Smooth muscle cell of the brain vasculature (primary cell): ENCODE measurements at regions not wholly inside any gene's neighbourhood (a gene's known extent, or its start where the extent isn't known, plus 50 kb on each side); places are given as distances from the start of the nearest gene placed in this dataset.

Source experiments
- DNase-seq: peaks from one replicate; pipeline ENCODE4 v3.0.0-alpha.2; 2012; ENCODE audit warnings: low read depth, low spot score

GRCh38 chr6:104095661-104096416 is 763.9 kb downstream of the HACE1 start:
- DNase-seq = no peak

DNA sequence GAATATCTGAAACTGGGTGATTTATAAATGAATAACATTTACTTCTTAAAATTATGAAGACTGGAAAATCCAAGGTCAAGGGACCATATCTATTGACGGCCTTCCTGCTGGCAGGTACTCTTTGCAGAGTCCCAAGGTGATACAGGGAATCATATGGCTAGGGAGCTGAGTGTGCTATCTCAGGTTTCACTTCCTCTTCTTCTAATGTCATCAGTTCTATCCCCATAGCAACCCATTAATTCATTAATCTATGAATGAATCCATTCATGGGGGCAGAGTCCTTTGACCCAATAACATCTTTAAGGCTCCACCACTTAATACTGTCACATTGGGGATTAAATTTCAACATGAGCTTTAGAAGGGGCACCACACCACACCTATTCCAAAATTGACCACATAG is 772.0 kb downstream of the HACE1 start:
- DNase-seq = no peak

DNA sequence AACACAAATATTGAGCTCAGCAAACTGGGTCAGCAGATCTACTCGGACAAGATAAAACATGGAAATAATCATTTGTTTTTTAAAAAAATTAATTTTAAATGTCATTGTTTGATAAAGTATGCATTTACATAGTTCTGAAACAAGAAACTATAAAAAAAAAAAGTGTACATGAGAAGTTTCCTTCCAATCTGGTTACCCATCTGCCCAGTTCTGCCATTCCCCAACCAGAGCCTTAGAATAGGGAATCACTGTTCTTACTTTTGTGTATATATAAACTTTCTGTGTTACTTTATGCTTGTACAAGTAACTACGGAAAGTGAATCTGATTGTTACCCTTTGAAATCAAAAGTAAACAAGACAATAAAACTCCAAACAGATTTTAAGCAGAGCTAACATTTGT is 791.4 kb downstream of the HACE1 start:
- no peak for DNase-seq

DNA sequence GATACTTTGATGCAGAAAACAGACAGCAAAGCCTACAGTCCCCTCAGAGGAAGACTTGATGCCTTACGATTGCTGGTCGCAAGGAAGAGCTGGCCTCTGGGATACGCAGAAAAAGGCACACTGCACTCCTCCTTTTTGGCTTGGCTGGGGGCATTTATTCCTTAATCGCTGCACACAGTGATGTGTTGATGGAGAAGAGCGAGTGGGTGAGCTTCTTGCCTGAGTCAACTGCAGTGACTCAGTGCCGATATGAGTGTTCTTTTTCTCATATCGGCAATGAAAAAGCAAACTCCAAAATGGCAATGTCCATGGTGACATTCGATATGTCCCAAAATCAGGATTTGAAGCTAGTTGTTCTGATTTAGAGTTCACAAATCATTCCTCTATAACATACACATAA is 794.8 kb downstream of the HACE1 start:
- no peak for DNase-seq

DNA sequence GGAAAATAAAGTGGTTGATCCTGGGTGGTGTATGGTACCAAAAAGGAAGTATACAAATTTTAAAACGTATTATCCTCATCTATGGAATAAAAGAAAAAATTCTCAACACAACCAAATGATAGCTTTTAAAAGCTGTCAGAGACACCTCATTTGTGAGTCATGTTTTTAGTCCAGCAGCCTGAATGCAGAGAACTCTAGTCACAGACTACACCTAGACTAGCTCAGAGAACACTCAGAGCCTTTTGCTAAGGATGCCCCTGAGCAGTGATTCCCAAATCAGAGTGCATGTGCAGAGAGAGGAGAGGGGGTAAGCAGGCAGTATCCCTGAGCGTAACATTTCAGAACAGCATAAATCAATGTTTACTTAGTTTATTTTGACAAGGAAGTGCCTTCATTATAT is 809.3 kb downstream of the HACE1 start:
- no peak for DNase-seq

- DNase-seq = no peak
Measured at GRCh38 chr6:104046426-104046825, 813.3 kb downstream of the HACE1 start.

GRCh38 chr6:104031346-104031745 is 828.4 kb downstream of the HACE1 start:
- no peak for DNase-seq

DNA sequence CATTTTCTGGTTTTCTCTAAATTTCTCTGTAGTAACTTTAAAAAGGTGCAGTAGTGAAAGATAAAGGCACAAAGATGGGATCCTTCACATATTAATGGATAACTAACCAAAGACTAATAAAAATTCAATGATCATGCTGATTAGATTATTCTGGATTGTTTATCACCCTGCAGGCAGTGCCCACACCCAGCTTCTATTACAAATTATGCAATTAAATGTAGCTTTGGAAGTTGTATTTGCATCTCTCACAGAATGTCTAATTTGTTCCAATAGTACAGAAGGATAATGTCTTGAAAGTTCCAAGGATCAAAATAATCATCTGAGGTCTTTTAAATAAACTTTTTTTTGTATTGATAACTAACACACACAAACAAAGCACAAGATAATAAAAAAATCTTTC is 837.6 kb downstream of the HACE1 start:
- no peak for DNase-seq

DNA sequence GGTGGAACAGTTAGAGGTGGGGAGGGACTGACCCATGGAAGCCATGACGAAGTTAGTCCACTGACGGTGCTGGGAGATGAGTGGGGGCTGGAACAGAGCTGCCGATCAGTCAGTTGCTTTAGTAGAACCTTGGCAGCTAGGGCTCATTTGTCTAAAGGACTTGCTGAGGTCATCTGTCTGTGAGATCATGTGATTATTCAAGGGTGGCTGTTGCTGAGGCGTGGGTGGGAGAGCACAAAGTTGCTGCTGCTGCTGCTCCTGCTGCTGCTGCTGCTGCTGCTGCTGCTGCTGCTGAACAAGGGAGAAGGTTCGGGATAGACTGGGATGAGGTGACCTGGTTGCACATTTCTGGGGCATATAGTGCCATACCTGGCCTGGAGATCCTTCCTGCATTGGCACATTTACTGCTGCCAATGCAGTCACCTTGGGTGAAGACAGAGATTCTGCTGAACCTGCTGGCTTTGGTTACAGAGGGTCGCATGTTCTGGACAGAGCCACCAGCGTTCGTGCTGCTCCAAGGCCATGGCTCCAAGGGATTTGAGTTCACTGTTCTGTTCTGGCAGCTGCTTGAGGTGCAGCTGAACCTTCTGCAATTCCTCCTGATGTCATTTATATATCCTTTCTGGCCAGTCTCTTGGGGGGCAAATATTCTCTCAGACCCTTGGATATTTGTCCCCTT is 840.5 kb downstream of the HACE1 start:
- no peak for DNase-seq

DNA sequence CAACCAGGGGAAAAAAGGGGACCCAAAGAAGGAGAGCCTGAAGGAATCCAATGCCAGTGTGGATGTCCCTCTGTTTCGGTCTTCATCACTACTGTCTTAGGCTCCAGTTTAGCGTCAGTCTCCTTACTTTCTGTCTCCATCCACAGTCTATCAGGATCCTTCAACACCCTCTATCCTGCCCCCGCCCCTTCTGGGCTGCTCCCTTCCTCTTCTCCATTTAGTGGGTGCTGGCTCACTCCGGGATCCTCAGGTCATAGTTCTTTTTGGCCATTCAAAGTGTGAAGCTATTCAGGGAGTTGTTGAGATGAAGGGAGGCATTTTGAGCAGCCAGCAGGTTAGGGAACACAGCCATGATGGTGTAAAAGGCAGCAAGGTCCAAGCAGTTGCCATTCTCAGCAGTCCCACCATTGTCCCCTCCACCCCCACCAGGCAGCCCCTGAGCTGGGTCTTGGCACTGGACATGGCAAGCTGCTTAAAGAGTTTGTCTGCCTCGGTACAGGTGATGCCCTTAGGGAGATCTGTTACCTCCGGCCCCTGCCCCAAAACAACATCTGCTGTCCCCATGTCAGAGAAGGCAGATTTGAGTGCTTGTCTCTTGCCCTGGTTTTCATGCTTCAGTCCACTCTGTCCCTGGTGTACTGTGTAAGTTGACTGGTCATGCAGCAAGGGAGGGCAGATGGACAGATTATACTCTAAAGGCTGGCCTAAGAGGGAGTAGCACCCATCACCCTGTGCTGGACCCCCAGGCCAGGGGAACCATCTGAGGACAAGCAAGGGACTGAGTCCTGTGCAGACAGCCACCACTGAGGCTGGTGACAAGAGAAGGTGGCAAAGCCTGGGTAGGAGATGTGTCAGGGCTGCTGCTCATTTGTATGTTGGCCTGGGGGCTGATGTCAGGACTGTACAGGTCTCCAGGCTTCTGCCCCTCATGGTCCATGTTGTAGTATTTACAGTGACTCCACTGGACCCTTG is 842.0 kb downstream of the HACE1 start:
- DNase-seq = no peak

DNA sequence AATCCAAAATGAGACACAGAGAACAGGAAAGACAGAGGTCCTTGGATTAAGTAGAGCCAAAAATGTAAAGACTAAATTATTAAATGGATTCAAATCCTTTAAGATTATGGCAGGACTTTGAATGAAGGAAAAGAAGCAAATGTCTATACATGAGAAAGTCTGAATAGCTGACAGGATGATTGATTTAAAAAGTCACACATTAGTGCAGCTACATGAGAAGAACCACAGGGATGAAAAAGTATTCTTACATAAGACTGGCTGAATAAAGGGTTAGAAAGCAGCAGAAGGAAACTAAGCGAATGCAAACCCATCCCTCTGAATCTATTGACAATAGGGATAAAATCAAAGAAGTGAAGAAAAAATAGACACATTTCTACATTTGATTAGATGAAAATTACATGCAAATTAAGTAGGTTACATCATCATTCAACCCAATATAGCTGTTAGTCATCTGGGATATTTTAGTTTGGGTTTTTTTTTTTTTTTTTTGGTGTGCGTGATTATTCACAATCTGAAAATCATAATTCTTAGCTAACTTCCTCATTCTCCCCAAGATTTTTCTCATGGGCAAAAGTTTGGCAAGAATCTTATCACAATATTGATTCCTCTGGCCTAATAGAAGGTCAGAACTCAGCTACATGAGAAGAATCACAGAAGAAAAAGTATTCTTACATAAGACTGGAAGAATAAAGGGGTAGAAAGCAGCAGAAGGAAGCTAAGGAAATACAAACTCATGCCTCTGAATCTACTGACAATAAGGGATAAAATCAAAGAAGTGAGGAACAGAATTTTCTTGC is 845.4 kb downstream of the HACE1 start:
- no peak for DNase-seq

- no peak for DNase-seq
Measured at GRCh38 chr6:104013312-104013971, 846.3 kb downstream of the HACE1 start.

DNA sequence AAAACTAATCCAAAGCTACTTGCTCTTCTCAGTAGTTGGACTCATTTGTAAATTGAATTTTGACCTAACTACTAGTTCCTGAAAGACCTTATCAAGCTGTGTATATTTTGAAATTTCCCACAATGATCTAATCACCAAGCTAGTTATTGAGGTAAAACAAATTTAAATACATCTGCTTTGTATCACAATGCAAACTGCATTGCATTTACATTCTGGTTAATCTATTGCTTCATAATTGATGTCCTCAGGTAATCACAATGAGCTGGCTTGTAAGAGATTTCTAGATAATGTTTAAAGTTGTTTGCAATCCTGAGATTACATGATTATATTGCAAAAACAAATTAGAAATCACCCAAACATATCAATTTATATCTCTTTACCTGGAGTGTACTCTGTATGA is 848.8 kb downstream of the HACE1 start:
- DNase-seq = no peak

GRCh38 chr6:104003803-104004516 is 855.8 kb downstream of the HACE1 start:
- DNase-seq = no peak

- DNase-seq = no peak
Measured at GRCh38 chr6:103995571-103995970, 864.1 kb downstream of the HACE1 start.

DNA sequence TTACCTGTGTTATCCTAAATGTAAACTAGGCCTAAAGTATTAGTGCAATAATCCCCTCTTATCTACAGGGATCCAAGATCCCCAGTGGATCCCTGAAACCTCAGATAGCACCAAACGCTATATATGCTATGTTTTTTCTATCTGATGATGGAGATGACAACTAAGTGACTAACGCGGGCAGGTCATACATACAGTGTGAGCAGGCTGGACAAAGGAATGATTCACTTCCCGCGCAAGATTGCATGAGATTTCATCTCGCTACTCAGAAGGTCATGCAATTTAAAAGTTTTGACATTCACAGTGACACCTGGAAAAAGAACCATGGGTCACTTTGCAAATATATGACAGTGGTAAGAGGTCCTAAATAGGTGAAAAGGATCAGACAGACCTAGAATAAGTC is 875.9 kb downstream of the HACE1 start:
- no peak for DNase-seq

- no peak for DNase-seq
Measured at GRCh38 chr6:103983011-103983410, 876.7 kb downstream of the HACE1 start.

GRCh38 chr6:103982574-103982973 is 877.1 kb downstream of the HACE1 start:
- no peak for DNase-seq

DNA sequence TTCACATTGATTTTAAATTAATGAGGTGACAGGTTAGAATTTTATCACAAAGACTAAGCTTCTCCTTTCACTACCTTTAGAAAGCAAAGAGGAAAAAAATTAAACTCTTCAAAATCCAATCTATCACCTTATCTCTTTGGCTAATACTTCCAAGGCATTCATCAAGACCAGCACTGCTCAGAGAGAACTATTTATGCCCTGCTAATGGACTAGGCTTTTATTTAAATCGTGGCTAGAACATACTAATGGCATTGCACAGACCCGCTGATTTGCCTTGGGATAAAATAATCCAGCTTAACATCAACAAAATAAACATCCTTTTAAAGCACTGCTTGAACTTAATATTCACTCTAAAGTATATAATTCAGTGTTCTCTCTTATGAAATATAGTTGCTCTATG is 880.4 kb downstream of the HACE1 start:
- no peak for DNase-seq

DNA sequence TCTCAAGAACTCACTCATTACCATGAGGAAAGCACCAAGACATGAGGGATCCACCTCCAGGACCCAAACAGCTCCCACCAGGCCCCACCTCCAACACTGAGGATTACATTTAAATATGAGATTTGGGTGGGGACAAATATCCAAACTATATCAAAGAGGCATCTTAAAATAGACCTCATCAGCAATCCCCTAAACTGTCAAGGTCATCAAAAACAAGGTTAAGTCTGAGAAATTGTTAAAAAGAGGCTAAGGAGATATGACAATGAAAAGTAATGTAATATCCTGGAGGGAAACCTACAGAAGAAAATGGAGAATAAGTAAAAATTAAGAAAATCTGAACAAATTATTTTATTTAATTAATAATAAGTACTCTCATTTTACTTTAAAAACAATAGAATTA is 922.3 kb downstream of the HACE1 start:
- no peak for DNase-seq
